ENCODE measurements at regions not wholly inside any gene's neighbourhood (a gene's known extent, or its start where the extent isn't known, plus 50 kb on each side); places are given as distances from the start of the nearest gene placed in this dataset.

- Histone ChIP-seq H3K9ac (ENCODE audit: low read depth, low read length) (no peak overlapping the region), H2BK20ac (ENCODE audit: low read depth, low read length) (no peak overlapping the region), H3K4me1 (ENCODE audit: control insufficient read depth, insufficient read depth, low read length) (no peaks in the 10 kb centered on the region), H4K91ac (ENCODE audit: insufficient read depth, low read depth, low read length) (no peak overlapping the region), H3K9me3 (ENCODE audit: control insufficient read depth, insufficient read depth, low read length) (peaks cover 7% of the 10 kb centered on the region), H3K23ac (ENCODE audit: low read depth, low read length) (no peak overlapping the region), H2AK5ac (ENCODE audit: low read depth, low read length) (no peak overlapping the region), H3K79me1 (ENCODE audit: low read depth in 1 of 2, low read length in 2 of 2) (no peaks in the 10 kb centered on the region), H3K9me1 (ENCODE audit: insufficient read depth, low read length) (no peaks in the 10 kb centered on the region), H3K14ac (replicated peaks; ENCODE audit: low read depth, low read length) (no peak overlapping the region), H3K27ac (ENCODE audit: insufficient read depth, low read length) (no peak overlapping the region), H3K4me2 (ENCODE audit: low read depth, low read length) (no peak overlapping the region), H3K36me3 (ENCODE audit: control insufficient read depth, insufficient read depth, low read length) (no peaks in the 10 kb centered on the region), H3K4ac (ENCODE audit: low read depth, low read length) (no peak overlapping the region), H3K18ac (ENCODE audit: low read depth, low read length) (no peak overlapping the region), H3K56ac (ENCODE audit: extremely low read depth, insufficient read depth, low read length) (no peak overlapping the region), H4K8ac (ENCODE audit: low read depth in 2 of 2, low read length in 2 of 2) (no peak overlapping the region), H4K20me1 (ENCODE audit: insufficient read depth, low read length) (no peaks in the 10 kb centered on the region), H3K4me3 (ENCODE audit: insufficient read depth, low read depth, low read length) (no peak overlapping the region), H4K5ac (ENCODE audit: low read depth, low read length) (no peak overlapping the region), H2AK9ac (replicated peaks; ENCODE audit: low read depth, low read length, poor library complexity) (no peak overlapping the region), H2BK120ac (ENCODE audit: low read depth, low read length) (no peak overlapping the region), H2BK15ac (ENCODE audit: low read depth, low read length) (no peak overlapping the region), H2AFZ (replicated peaks; ENCODE audit: low read length, poor library complexity) (no peak overlapping the region), H2BK5ac (ENCODE audit: low read depth, low read length, poor library complexity, severe bottlenecking) (no peak overlapping the region), H3K27me3 (ENCODE audit: control insufficient read depth, insufficient read depth, low read length) (no peaks in the 10 kb centered on the region)
- DNase-seq = no peak
- intact Hi-C loops (cut with micrococcal nuclease) (no loop called here), dilution Hi-C loops (cut with HindIII; ENCODE audit: low sequenced_read_pairs, unreplicated experiment) (no loop called here), in situ Hi-C loops (cut with MboI; ENCODE audit: low sequenced_read_pairs) (no loop called here)
- ChIA-PET CTCF (no interaction called here), POLR2A (ENCODE audit: unreplicated experiment) (no interaction called here)
- no peak for ATAC-seq (ENCODE audit: low read depth)
- TF ChIP-seq CTCF (conservative IDR thresholded peaks at IDR 0.05; ENCODE audit: low read depth, low read length) = no peak
- TF ChIP-seq CEBPB (IDR thresholded peaks at IDR 0.05; ENCODE audit: low read depth, low read length) = no peak
- no peak for TF ChIP-seq MAZ (IDR thresholded peaks at IDR 0.05; ENCODE audit: borderline replicate concordance, low read depth, low read length)
- no peak for TF ChIP-seq FOS (IDR thresholded peaks at IDR 0.05; ENCODE audit: low read depth, low read length)
- TF ChIP-seq RCOR1 (IDR thresholded peaks at IDR 0.05; ENCODE audit: insufficient replicate concordance, low read length) = no peak
- TF ChIP-seq RFX5 (IDR thresholded peaks at IDR 0.05; ENCODE audit: low read depth, low read length) = no peak
- no peak for TF ChIP-seq SMC3 (IDR thresholded peaks at IDR 0.05; ENCODE audit: low read depth, low read length)
- no peak for TF ChIP-seq POLR2A (IDR thresholded peaks at IDR 0.05; ENCODE audit: low read depth, low read length)
- TF ChIP-seq NFE2L2 (IDR thresholded peaks at IDR 0.05; ENCODE audit: low read depth, low read length) = no peak
- 43% methylated on average over 1 of the region's 4 CpGs; no CpG with 5 or more reads in 1 of the 2 experiments for WGBS, 2 experiments (ENCODE audit: extremely low coverage in 2 of 2, insufficient read length in 1 of 2)
- BruUV-seq (replicated peaks) = no TSS peak
Measured at GRCh38 chr16:7200320-7200719, 132.3 kb upstream of the RBFOX1 start.
